Esophagus squamous epithelium (tissue), 5 donors: ENCODE measurements at regions not wholly inside any gene's neighbourhood (a gene's known extent, or its start where the extent isn't known, plus 50 kb on each side); places are given as distances from the start of the nearest gene placed in this dataset.
A peak's percentile ranks its signal among the peaks of the same experiment; 100 is the strongest.
"Not testable (repeated sequence)": the region's sequence is repeated elsewhere in the genome, so short reads cannot be mapped to it uniquely, and the experiment has no call there.

Experiments
- DNase-seq: peaks from one replicate; lab custom pipeline; 2025; lab: John Stamatoyannopoulos, UW
- H3K27ac ChIP-seq, 4 donors: fragments of 200-600 bp; sonication (generic); one replicate each; pipeline ENCODE4 v1.5.1; 2016 to 2019; ENCODE audit warnings: mild to moderate bottlenecking in 1 of 4
- H3K27me3 ChIP-seq, 4 donors: fragments of 200-600 bp; sonication (generic); 1 replicate in 3 of 4; 2 replicates in 1 of 4; pipeline versions ENCODE4 v1.5.1 to v1.6.0; 2017 to 2021; ENCODE audit warnings: antibody characterized with exemption in 1 of 4
- H3K36me3 ChIP-seq, 3 donors: fragments of 200-600 bp; sonication (generic); one replicate each; pipeline ENCODE4 v1.5.1; 2016 to 2019
- H3K4me1 ChIP-seq, 3 donors: fragments of 200-600 bp; sonication (generic); one replicate each; pipeline ENCODE4 v1.5.1; 2017 to 2019
- H3K4me3 ChIP-seq, 4 donors: fragments of 200-600 bp; sonication (generic); 1 replicate in 3 of 4; 2 replicates in 1 of 4; pipeline ENCODE4 v1.5.1; 2016 to 2019; ENCODE audit warnings: mild to moderate bottlenecking in 2 of 4, moderate library complexity in 1 of 4
- H3K9me3 ChIP-seq, 3 donors: fragments of 200-600 bp; sonication (generic); one replicate each; pipeline ENCODE4 v1.5.1; 2016 to 2019
- WGBS, 2 donors: methylation state at CpG; one replicate each; pipeline ENCODE4 v1.1.5; 2018; 5-methylcytosine and 5-hydroxymethylcytosine counted together
- intact Hi-C: fragments of 100-400 bp; cut with DNase I; formaldehyde crosslinking; loops from one replicate; pipeline ENCODE4 v1.15.0; 2022
- donor health status: DM: yes; HTN: yes; CAD: no.

GRCh38 chr1:121007755-121008154, 118.2 kb downstream of the PPIAL4A start:
- DNase-seq, H3K4me3 ChIP-seq, H3K9me3 ChIP-seq, intact Hi-C loops, H3K27ac ChIP-seq, H3K36me3 ChIP-seq: not testable (repeated sequence)
- 7 to 16% methylated on average over 5 to 6 of the region's 10 CpGs for WGBS, 2 donors
- Histone ChIP-seq H3K4me1 (peaks cover 0 to 21% (median 3%) of the 10 kb centered on the region in 3 donors), H3K27me3 (peaks cover 0 to 37% (median 2%) of the 10 kb centered on the region in 4 donors)

GRCh38 chr1:121008512-121009215, 119.1 kb downstream of the PPIAL4A start:
- H3K36me3 ChIP-seq, DNase-seq, H3K9me3 ChIP-seq, intact Hi-C loops, H3K27ac ChIP-seq: not testable (repeated sequence)
- Histone ChIP-seq H3K4me1 (peaks cover 0 to 21% (median 3%) of the 10 kb centered on the region in 3 donors), H3K27me3 (peaks cover 0 to 37% (median 2%) of the 10 kb centered on the region in 4 donors), H3K4me3 (peak overlapping the region in 3 of 4 donors; percentile 24 to 48 (median 31))
- WGBS, 2 donors, result 4 to 19% methylated on average over 17 to 28 of the region's 46 CpGs

- WGBS, 2 donors, result 0% methylated on average over 1 of the region's 59 CpGs; no CpG with 5 or more reads in 1 of the 2 donors
- peaks cover 0 to 21% (median 3%) of the 10 kb centered on the region in 3 donors for H3K4me1 ChIP-seq
- H3K27me3 ChIP-seq, result peaks cover 0 to 37% (median 2%) of the 10 kb centered on the region in 4 donors
- H3K36me3 ChIP-seq, intact Hi-C loops, H3K27ac ChIP-seq, DNase-seq, H3K9me3 ChIP-seq: not testable (repeated sequence)
- H3K4me3 ChIP-seq, result peak overlapping the region in 3 of 4 donors; percentile 24 to 48 (median 31)
Measured at GRCh38 chr1:121009216-121010057, 119.9 kb downstream of the PPIAL4A start.

GRCh38 chr1:121010141-121010540, 120.6 kb downstream of the PPIAL4A start:
- H3K9me3 ChIP-seq, H3K4me3 ChIP-seq, H3K27ac ChIP-seq, H3K36me3 ChIP-seq, DNase-seq, intact Hi-C loops: not testable (repeated sequence)
- Histone ChIP-seq H3K27me3 (peaks cover 0 to 37% (median 2%) of the 10 kb centered on the region in 4 donors), H3K4me1 (peaks cover 0 to 21% (median 3%) of the 10 kb centered on the region in 3 donors)
- WGBS, 2 donors, result no CpG with 5 or more reads among the region's 22 CpGs

- H3K4me3 ChIP-seq, H3K27ac ChIP-seq, DNase-seq, H3K36me3 ChIP-seq, intact Hi-C loops, H3K9me3 ChIP-seq: not testable (repeated sequence)
- Histone ChIP-seq H3K4me1 (peaks cover 0 to 15% (median 3%) of the 10 kb centered on the region in 3 donors), H3K27me3 (peaks cover 0 to 22% (median 0%) of the 10 kb centered on the region in 4 donors)
- WGBS, 2 donors, result 50% methylated on average over 1 of the region's 1 CpG; no CpG with 5 or more reads in 1 of the 2 donors
Measured at GRCh38 chr1:121013181-121013580, 123.6 kb downstream of the PPIAL4A start.

- H3K27ac ChIP-seq, H3K9me3 ChIP-seq, H3K4me3 ChIP-seq, H3K27me3 ChIP-seq, H3K4me1 ChIP-seq, intact Hi-C loops, H3K36me3 ChIP-seq, DNase-seq: not testable (repeated sequence)
- WGBS, 2 donors, result 8 to 15% methylated on average over 6 of the region's 32 CpGs
Measured at GRCh38 chr1:121016182-121017028, 126.8 kb downstream of the PPIAL4A start.

- H3K9me3 ChIP-seq, H3K36me3 ChIP-seq, H3K4me3 ChIP-seq, H3K27me3 ChIP-seq, H3K27ac ChIP-seq, H3K4me1 ChIP-seq, intact Hi-C loops, DNase-seq: not testable (repeated sequence)
- 50% methylated on average over 9 of the region's 17 CpGs; no CpG with 5 or more reads in 1 of the 2 donors for WGBS, 2 donors
Measured at GRCh38 chr1:121019715-121020349, 130.3 kb downstream of the PPIAL4A start.

GRCh38 chr1:121020350-121021236, 131.0 kb downstream of the PPIAL4A start:
- H3K36me3 ChIP-seq, H3K9me3 ChIP-seq, H3K4me1 ChIP-seq, intact Hi-C loops, DNase-seq, H3K27ac ChIP-seq, H3K27me3 ChIP-seq: not testable (repeated sequence)
- H3K4me3 ChIP-seq, result peak overlapping the region in 3 of 4 donors; percentile 36 to 50 (median 39)
- WGBS, 2 donors, result 11 to 27% methylated on average over 14 to 23 of the region's 37 CpGs

GRCh38 chr1:121021716-121022115, 132.1 kb downstream of the PPIAL4A start:
- H3K4me1 ChIP-seq, H3K36me3 ChIP-seq, H3K27ac ChIP-seq, H3K9me3 ChIP-seq, H3K27me3 ChIP-seq, DNase-seq, intact Hi-C loops, H3K4me3 ChIP-seq: not testable (repeated sequence)
- WGBS, 2 donors, result 40% methylated on average over 2 of the region's 6 CpGs; no CpG with 5 or more reads in 1 of the 2 donors

GRCh38 chr1:121032878-121033494, 143.4 kb downstream of the PPIAL4A start:
- H3K4me1 ChIP-seq, H3K4me3 ChIP-seq, H3K27ac ChIP-seq, H3K27me3 ChIP-seq, H3K36me3 ChIP-seq, intact Hi-C loops, DNase-seq, H3K9me3 ChIP-seq: not testable (repeated sequence)
- 47 to 60% methylated on average over 2 to 3 of the region's 3 CpGs for WGBS, 2 donors
